22Rv1 (cell line): ENCODE measurements at regions not wholly inside any gene's neighbourhood (a gene's known extent, or its start where the extent isn't known, plus 50 kb on each side); places are given as distances from the start of the nearest gene placed in this dataset.

Source experiments
- CTCF ChIP-seq: fragments of 450-650 bp; IDR thresholded peaks from 2 replicates; pipeline ENCODE4 v1.5.1; 2017; ENCODE audit warnings: mild to moderate bottlenecking
- ZFX ChIP-seq: fragments of 450-650 bp; IDR thresholded peaks from 2 replicates; pipeline ENCODE4 v1.6.1; 2017; ENCODE audit warnings: antibody characterized with exemption, borderline replicate concordance

- TF ChIP-seq CTCF: no peak
- no peak for TF ChIP-seq ZFX
Observed at GRCh38 chr3:96450699-96451098, 363.7 kb upstream of the EPHA6 start.
